Astrocyte (in vitro differentiated cells and primary cell): ENCODE measurements at regions not wholly inside any gene's neighbourhood (a gene's known extent, or its start where the extent isn't known, plus 50 kb on each side); places are given as distances from the start of the nearest gene placed in this dataset.
A peak's percentile ranks its signal among the peaks of the same experiment; 100 is the strongest.

Experiments
- DNase-seq: peaks from one replicate; pipeline ENCODE4 v3.0.0-alpha.2; 2010; ENCODE audit warnings: low read depth
- FAIRE-seq: peaks from 2 replicates; lab custom pipeline; 2011; peaks lifted over from hg19 to GRCh38; lab: Jason Lieb, UNC
- H2AFZ ChIP-seq: 2 replicates; pipeline ENCODE4 v1.6.0; 2012; ENCODE audit warnings: low read depth, low read length, inconsistent platforms
- H3K27ac ChIP-seq: 2 replicates; pipeline ENCODE4 v1.5.1; 2011; ENCODE audit warnings: low read depth, low read length, inconsistent platforms
- H3K27me3 ChIP-seq: 2 replicates; pipeline ENCODE4 v1.6.0; 2011; ENCODE audit warnings: low read length, inconsistent platforms; ENCODE audit not compliant: insufficient read depth
- H3K36me3 ChIP-seq: 2 replicates; pipeline ENCODE4 v1.5.1; 2011; ENCODE audit warnings: low read length, inconsistent platforms; ENCODE audit not compliant: insufficient read depth
- H3K4me1 ChIP-seq: 2 replicates; pipeline ENCODE4 v1.5.1; 2011; ENCODE audit warnings: low read length, inconsistent platforms; ENCODE audit not compliant: insufficient read depth
- H3K4me2 ChIP-seq: 2 replicates; pipeline ENCODE4 v1.6.0; 2012; ENCODE audit warnings: low read length, inconsistent platforms
- H3K4me3 ChIP-seq: 2 replicates; pipeline ENCODE4 v1.5.1; 2011; ENCODE audit warnings: low read depth, mild to moderate bottlenecking, low read length, inconsistent platforms; ENCODE audit not compliant: insufficient read depth
- H3K79me2 ChIP-seq: 2 replicates; pipeline ENCODE4 v1.6.0; 2012; ENCODE audit warnings: mild to moderate bottlenecking, low read length, inconsistent platforms; ENCODE audit not compliant: insufficient read depth
- H3K9ac ChIP-seq: 2 replicates; pipeline ENCODE4 v1.6.0; 2012; ENCODE audit warnings: mild to moderate bottlenecking, low read length, inconsistent platforms
- H3K9me3 ChIP-seq: 2 replicates; pipeline ENCODE4 v1.5.1; 2012; ENCODE audit warnings: low read depth, mild to moderate bottlenecking, low read length, inconsistent platforms; ENCODE audit not compliant: insufficient read depth
- H4K20me1 ChIP-seq: 2 replicates; pipeline ENCODE4 v1.6.0; 2012; ENCODE audit warnings: low read length, inconsistent platforms; ENCODE audit not compliant: insufficient read depth
- H3K27ac Mint-ChIP-seq: one replicate; pipeline ENCODE4 v1.8.0; 2021; ENCODE audit warnings: mild to moderate bottlenecking, mixed read lengths; ENCODE audit not compliant: unreplicated experiment
- H3K27me3 Mint-ChIP-seq: one replicate; pipeline ENCODE4 v1.8.0; 2021; ENCODE audit warnings: low read depth, mixed read lengths; ENCODE audit not compliant: unreplicated experiment
- H3K36me3 Mint-ChIP-seq: one replicate; pipeline ENCODE4 v1.8.0; 2021; ENCODE audit warnings: low read depth, mixed read lengths; ENCODE audit not compliant: unreplicated experiment
- H3K4me1 Mint-ChIP-seq: one replicate; pipeline ENCODE4 v1.8.0; 2021; ENCODE audit warnings: low read depth, mixed read lengths; ENCODE audit not compliant: unreplicated experiment
- H3K4me3 Mint-ChIP-seq: one replicate; pipeline ENCODE4 v1.8.0; 2021; ENCODE audit warnings: mild to moderate bottlenecking, moderate library complexity, mixed read lengths; ENCODE audit not compliant: unreplicated experiment
- H3K9me3 Mint-ChIP-seq: one replicate; pipeline ENCODE4 v1.8.0; 2021; ENCODE audit warnings: mild to moderate bottlenecking, mixed read lengths; ENCODE audit not compliant: unreplicated experiment
- EZH2 ChIP-seq: IDR thresholded peaks from 2 replicates; pipeline ENCODE4 v1.6.1; 2012; ENCODE audit warnings: mild to moderate bottlenecking, low read length, inconsistent platforms; ENCODE audit not compliant: insufficient read depth
- TF ChIP-seq, protein P1 (sequence below): IDR thresholded peaks from 2 replicates; pipeline ENCODE4 v1.5.1; 2011; ENCODE audit warnings: low read depth, mild to moderate bottlenecking, inconsistent platforms, low read length, moderate library complexity; ENCODE audit not compliant: insufficient read depth

DNA sequence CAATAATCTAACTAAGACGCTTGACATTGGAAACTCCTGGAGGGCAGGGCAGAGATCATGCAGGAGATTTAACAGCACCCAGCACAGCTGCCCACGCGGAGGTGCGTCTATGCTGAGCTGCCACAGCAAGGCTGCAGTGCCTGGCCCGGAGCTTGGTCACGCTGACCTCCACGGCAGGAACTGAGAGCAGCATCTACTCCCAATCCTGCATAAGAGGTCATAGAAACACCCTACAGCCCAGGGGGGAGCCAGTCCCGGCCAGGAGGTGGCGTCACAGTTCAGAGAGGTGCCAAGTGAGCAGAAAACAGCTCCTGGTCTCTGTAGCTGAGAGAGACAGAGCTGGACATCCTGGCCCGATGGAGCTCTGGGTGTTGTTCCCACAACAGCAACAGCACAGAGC lies 121.1 kb upstream of the TMEM45B start:
- Histone ChIP-seq H2AFZ (no peak overlapping the region), H3K27ac (no peak overlapping the region), H3K4me2 (no peak overlapping the region), H3K27me3 (peaks cover 8% of the 10 kb centered on the region), H3K79me2 (no peaks in the 10 kb centered on the region), H3K9me3 (no peaks in the 10 kb centered on the region), H3K9ac (no peak overlapping the region), H3K36me3 (no peaks in the 10 kb centered on the region), H3K4me3 (no peak overlapping the region), H3K4me1 (peaks cover 2% of the 10 kb centered on the region), H4K20me1 (no peaks in the 10 kb centered on the region)
- DNase-seq (no peak), FAIRE-seq (no peak)
- Mint-ChIP-seq H3K27me3 (peaks cover 51% of the 10 kb centered on the region), H3K36me3 (no peaks in the 10 kb centered on the region), H3K4me3 (no peak overlapping the region), H3K27ac (no peak overlapping the region), H3K9me3 (no peaks in the 10 kb centered on the region), H3K4me1 (no peaks in the 10 kb centered on the region)
- TF ChIP-seq, protein P1, sequence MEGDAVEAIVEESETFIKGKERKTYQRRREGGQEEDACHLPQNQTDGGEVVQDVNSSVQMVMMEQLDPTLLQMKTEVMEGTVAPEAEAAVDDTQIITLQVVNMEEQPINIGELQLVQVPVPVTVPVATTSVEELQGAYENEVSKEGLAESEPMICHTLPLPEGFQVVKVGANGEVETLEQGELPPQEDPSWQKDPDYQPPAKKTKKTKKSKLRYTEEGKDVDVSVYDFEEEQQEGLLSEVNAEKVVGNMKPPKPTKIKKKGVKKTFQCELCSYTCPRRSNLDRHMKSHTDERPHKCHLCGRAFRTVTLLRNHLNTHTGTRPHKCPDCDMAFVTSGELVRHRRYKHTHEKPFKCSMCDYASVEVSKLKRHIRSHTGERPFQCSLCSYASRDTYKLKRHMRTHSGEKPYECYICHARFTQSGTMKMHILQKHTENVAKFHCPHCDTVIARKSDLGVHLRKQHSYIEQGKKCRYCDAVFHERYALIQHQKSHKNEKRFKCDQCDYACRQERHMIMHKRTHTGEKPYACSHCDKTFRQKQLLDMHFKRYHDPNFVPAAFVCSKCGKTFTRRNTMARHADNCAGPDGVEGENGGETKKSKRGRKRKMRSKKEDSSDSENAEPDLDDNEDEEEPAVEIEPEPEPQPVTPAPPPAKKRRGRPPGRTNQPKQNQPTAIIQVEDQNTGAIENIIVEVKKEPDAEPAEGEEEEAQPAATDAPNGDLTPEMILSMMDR: no peak

DNA sequence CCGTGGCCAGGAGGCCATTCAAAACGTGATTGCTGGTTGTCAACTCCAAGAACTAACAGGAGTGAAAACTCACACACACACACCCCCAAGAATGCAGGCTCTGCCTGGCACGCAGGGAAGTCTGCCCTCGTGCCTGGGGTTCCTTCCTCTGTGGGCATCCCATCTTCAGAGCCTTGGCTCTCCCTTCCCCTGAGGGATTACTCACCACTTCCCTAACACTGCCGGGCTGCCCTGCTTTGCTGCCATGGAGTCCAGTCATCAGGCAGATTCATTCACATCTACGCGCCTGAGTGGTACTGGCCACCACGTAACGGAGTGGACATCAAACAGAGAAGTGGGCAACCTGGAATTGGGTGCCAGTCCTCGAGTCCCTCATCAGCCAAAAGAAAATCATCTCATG lies 120.7 kb upstream of the TMEM45B start:
- no peak for FAIRE-seq

DNA sequence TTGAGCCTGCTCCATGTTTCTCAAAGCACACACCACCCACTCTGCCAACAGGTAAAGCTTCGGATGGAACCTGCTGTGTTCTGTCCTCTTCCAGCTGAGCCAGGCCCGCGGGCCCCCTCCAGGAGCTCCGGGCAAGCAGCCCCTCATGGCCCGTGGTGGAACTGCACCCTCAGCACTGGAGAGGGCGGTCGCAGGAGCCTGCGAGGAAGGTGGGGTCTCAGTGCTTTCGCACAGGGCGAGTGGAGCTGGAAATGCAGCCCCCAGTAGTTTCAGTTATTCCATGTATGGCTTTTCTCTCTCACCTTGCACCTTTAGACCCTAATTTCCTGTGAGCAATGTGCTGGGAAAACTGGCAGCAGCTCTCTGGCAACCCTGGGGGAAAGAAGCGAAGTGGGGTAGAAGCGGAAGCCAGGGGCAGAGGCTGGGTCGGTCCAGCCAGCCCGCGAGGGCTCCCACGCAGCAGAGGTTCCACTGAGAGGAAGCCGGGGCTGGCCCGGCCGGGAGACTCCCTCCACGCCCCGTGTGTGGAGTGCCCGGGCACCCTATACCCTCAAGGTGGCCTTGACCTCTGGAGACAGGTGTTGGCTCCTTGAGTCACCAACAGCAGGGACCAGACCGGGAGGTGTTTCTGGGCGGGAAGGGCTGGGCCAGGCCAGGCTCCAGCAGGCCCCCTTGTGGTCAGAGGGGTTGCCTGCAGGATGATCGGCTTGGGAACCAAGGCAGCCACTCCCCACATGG lies 119.9 kb upstream of the TMEM45B start:
- no peak overlapping the region for H3K27ac Mint-ChIP-seq
- Histone ChIP-seq H3K4me1 (peaks cover 2% of the 10 kb centered on the region), H2AFZ (peak overlapping the region; percentile 49), H4K20me1 (no peaks in the 10 kb centered on the region), H3K9ac (no peak overlapping the region), H3K79me2 (no peaks in the 10 kb centered on the region), H3K9me3 (no peaks in the 10 kb centered on the region), H3K4me3 (no peak overlapping the region), H3K4me2 (peak overlapping the region; percentile 73), H3K27me3 (peaks cover 10% of the 10 kb centered on the region), H3K27ac (no peak overlapping the region), H3K36me3 (no peaks in the 10 kb centered on the region)
- H3K36me3 Mint-ChIP-seq: no peaks in the 10 kb centered on the region
- H3K27me3 Mint-ChIP-seq: peaks cover 62% of the 10 kb centered on the region
- H3K9me3 Mint-ChIP-seq: no peaks in the 10 kb centered on the region
- no peak for FAIRE-seq
- TF ChIP-seq, protein P1: peak; percentile 40
- TF ChIP-seq EZH2: no peak
- H3K4me1 Mint-ChIP-seq: no peaks in the 10 kb centered on the region
- peak; percentile 3 for DNase-seq
- H3K4me3 Mint-ChIP-seq: no peak overlapping the region

More for the DNA sequence above, 120.7 kb upstream of the TMEM45B start:
- peak; percentile 1 for DNase-seq
- Histone ChIP-seq H3K36me3 (no peaks in the 10 kb centered on the region), H2AFZ (no peak overlapping the region), H3K9me3 (no peaks in the 10 kb centered on the region), H4K20me1 (no peaks in the 10 kb centered on the region), H3K4me1 (peaks cover 2% of the 10 kb centered on the region), H3K9ac (no peak overlapping the region), H3K79me2 (no peaks in the 10 kb centered on the region), H3K27ac (no peak overlapping the region), H3K4me2 (no peak overlapping the region), H3K4me3 (no peak overlapping the region), H3K27me3 (peaks cover 8% of the 10 kb centered on the region)
- no peak for TF ChIP-seq EZH2
- TF ChIP-seq, protein P1: no peak
- Mint-ChIP-seq H3K4me1 (no peaks in the 10 kb centered on the region), H3K4me3 (no peak overlapping the region), H3K36me3 (no peaks in the 10 kb centered on the region), H3K27ac (no peak overlapping the region), H3K27me3 (peaks cover 55% of the 10 kb centered on the region), H3K9me3 (no peaks in the 10 kb centered on the region)
